RPMI7951 (cell line): ENCODE measurements at regions not wholly inside any gene's neighbourhood (a gene's known extent, or its start where the extent isn't known, plus 50 kb on each side); places are given as distances from the start of the nearest gene placed in this dataset.
"Not testable (repeated sequence)": the region's sequence is repeated elsewhere in the genome, so short reads cannot be mapped to it uniquely, and the experiment has no call there.

Source experiments
- DNase-seq: peaks from one replicate; pipeline ENCODE4 v3.0.0-alpha.2; 2012; ENCODE audit warnings: low read depth

DNA sequence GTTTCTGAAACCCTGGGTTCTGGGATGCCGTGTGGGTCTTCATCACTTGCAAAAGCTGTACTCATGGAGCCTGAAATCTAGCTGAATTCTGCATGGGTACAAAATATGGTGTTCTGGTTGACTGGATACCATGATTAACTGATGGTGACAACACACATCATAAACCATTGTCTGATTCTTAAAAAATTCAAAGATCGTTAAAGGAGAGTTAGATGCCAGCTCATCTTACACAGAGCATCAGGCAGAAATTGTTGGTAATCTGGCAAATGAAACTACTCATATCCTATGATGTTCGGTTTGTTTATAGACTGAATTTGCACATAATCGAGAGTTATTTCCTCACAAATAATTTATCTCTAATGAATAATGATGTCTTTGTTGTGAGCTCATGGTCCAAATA is 218.1 kb upstream of the PKN2 start:
- DNase-seq: no peak

DNA sequence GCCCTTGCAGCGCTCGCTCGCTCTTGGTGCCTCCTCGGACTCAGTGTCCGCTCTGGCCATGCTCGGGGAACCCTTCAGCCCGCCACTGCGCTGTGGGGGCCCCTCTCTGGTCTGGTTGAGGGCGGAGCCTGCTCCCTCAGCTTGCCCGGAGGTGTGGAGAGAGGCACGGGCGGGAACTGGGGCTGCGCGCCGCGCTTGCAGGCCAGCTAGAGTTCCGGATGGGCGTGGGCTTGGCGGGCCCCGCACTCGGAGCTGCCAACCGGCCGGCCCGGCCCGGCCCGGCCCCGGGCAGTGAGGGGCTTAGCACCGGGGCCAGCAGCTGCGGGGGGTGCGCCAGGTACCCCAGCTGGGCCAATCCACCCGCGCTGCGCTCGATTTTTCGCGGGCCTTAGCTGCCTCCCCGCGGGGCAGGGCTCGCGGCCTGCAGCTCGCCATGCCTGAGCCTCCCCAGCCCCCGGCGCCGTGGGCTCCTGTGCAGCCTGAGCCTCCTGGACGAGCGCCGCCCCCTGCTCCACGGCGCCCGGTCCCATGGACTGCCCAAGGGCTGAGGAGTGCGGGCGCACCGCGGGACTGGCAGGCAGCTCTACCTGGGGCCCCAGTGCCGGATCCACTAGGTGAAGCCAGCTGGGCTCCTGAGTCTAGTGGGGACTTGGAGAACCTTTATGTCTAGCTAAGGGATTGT is 217.0 kb upstream of the PKN2 start:
- no peak for DNase-seq

DNA sequence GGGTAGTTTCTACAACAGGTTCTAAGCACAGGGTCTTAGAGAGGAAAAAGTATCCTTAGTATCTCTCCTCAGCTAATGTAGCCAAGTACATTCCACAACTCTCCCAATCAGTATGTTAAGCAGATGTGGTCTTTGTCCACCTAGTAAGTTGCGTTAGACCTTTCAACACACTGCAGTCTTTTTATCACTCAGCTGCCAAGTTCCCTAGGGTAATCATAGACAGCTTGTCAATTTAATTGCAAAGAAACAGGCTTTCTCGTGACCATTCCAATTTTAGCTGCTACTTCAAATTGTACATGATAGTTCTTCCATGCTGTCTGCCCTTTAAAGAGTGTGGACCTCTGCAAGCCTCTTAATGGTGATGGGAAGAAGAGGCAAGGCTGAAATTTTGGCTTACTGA is 211.8 kb upstream of the PKN2 start:
- DNase-seq: no peak

DNA sequence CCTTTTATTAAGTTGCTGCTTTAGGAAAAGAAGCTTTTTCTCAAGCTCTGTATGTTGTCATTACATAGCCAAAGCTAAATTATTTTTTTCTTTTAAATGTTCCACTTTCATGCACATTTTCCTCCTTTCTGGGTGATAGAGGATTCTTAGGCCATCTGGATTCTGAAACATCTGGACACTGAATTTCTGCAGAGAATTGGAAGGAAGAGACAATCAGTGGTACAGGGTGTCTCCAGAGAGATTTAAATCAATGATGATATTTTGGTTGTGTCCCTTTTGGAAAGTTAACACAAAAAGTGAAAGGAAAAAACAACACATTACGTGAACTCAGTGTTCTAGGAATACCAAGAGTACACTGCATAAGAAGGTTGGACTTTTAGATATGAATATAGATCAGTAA is 211.4 kb upstream of the PKN2 start:
- DNase-seq: no peak

DNA sequence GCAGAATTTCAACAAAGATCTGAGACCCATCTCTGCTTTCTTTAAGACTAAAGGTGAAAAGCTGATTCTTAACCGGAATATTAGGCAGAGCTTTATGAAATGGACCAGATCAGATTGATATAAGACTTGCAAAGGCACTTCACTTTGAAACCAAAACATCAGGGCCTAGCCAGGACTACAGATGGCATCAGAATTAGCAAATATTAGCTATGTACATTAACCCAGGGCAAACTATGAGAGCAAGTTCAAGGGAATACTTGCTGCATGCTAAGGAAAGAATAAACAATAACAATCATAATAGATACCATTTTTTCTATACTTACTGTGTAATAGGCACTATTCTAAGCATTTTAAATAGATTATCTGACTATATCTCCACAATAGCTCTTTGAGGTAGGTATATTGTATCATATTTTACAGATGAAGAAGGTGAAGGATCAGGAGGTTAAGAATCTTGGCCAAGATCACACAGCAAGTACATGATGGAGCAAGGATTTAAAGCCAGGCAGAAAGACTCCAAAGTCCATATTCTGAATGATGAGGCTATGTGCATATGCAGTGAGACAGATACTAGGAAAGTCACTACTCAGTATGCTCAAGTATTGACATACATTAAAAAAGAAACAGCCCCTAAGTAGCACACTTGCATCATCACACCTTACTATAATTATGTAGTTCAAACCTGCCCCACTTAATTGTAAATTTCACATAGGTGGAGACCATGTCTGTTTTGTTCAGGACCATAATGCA is 209.3 kb upstream of the PKN2 start:
- no peak for DNase-seq

DNA sequence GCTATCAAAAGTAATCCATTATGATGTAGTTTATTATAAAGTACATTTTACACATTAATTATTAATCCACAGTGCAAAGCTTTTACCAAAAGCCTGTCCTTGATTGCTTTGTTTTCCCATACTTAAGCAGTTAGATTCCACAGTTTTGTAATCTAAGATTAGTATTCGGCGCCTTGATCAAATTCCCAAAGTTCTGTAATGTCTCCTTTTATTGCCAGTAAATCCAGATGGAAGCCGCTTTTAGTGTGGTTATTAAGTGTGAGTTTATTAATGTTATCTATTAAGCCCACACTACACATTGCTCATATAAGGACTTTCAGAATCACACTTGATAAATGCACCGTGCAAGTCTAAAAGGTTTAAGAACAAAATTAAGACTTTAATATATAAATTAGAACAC is 199.2 kb upstream of the PKN2 start:
- no peak for DNase-seq

DNA sequence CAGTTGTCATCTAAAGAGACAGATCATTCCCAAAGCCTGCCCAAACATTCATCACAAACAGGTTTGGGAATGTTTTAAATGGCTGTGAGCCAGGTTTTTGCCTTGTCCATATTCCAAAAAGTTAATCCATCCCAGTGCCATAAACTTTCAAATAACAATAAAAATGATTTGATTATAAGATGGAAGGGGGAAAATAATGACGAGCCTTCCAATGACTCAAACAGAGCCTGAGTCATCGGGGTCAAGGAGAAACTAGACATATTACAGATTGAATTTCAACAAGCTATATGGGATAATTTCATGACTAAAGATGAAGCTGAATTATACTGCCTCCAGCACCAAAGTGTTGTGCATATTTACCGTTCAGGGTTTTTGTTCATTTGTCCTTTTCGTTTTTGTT is 195.8 kb upstream of the PKN2 start:
- no peak for DNase-seq

DNA sequence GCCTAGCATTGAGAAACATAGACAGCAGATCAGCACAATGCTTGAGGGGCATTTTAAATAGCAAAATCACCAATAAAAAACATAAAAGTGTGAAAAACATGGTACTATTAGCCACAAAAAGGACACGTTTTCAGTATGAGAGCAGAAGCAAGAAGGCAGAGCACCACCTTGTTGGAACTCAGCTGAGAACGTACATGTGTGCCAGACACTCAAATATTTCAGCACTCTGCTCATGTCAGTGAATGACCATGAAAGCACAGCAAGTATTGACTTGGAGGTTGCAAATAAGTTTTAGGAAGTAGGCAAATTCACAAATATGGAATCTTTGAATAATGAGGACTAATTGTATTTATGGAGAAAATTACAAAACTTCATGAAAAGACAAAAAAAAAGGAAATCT is 193.4 kb upstream of the PKN2 start:
- DNase-seq: no peak

DNA sequence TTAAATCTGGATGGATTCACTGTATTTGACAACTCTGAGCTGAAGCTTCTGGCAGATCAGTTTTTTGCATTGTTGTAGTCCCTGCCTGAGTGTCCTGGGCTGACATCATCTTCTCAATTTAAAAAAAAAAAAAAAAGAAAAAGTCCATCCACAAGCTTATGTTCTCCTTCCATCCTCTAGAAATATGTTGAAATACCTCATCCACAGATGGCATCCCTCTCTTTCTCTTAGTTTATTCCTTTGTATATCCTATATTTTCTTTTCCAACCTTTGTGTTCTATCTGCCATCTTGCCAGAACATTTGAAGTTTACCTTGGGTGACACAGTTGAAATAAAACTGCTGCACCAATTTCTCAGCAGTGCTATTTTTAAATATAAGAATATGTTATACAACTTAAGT is 184.4 kb upstream of the PKN2 start:
- no peak for DNase-seq

DNA sequence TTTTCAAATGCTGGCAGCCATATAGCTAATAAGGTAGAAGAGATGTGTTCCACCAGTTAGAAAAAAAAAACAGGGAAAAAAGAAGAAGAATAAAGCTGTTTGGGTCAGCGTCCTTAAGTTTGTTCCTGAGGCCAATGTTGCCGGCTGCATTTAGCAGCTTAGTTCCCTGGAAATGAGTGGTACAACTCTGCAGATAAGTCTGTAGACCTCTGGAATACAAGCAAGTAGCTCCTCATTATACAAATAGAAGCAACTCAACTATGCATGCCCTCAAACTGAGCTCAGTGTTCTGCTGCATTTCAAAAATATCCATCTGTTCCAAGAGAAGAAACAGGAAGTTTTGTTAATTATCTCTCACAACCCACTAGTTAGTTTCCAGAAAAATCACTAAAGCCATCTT is 181.2 kb upstream of the PKN2 start:
- DNase-seq: no peak

DNA sequence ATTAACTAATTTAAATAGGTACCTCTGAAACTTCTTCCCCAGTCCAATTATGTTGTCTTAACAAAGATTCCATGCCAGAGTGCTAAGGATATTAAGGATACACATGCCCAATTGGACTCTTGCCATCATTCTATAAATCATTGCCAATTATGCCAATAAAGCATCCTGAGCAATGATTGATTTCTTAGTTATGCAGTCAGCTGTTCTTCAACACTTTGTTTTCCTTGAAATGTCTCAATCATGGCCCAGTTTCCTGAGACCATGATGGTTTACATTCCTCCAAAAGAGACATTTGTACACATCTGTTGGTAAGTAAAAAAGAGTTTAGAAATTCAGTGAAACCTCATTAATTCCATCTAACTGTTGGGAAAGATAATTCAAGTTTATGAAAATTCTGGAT is 180.4 kb upstream of the PKN2 start:
- no peak for DNase-seq

DNA sequence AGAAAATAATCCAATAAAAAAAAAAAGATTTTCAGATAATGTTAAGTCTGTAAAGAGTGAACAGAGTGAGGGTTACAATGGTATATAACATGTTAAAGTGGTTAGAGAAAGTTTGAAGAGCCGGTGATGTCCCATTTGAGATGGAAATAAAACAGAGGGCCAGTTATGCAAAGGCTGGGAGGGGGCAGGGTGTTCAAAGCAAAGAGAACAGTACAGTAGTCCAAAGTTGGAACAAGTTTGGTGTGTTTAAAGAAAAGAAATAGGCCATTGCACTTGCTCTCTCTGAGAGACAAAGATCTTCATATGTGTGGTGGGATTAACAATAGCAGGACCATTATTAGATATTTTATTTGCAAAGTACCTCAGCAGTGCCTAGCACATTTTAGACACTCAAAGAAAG is 179.5 kb upstream of the PKN2 start:
- DNase-seq: no peak

DNA sequence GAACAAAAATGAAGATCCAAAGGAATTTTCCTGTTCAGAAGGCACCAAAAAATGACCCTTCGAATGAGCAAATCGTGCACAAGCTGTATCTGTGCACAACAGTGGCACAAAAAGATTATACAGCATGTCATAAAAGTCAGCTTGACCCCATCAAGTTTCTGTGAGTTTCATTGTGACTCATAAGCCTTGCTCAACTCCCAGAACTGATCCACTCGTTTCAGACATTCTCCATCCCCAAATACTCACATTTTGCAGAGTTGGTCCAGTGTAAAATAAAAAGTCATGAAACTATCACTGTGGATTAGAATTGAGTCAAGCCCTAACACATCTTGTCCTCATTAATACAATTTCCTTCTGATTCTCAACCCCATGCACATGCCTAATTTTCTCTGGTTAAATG is 174.7 kb upstream of the PKN2 start:
- no peak for DNase-seq

DNA sequence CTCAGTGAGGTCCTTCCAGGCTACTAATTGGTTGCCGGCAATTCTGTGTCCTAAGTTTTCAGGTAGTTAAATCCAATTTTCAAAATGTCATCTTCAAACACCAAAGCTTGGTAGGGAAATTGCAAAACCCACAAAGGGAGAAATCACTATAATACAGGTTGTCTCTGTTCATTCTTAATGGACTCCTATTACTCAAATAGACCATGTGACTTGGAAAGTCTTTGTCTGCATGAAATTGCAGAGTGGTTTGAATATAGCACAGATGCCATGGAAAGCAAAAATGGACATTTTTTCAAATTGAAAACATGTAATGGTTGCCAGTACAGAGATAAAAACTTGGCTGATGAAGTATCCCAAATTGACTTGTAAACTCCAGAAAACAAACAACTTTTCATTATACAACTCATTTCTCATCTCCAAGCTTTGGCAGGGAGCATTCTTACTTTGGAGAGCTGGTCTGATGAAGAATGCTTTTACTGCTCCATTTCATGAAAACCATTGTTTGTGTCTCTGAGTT is 169.5 kb upstream of the PKN2 start:
- DNase-seq: no peak

DNA sequence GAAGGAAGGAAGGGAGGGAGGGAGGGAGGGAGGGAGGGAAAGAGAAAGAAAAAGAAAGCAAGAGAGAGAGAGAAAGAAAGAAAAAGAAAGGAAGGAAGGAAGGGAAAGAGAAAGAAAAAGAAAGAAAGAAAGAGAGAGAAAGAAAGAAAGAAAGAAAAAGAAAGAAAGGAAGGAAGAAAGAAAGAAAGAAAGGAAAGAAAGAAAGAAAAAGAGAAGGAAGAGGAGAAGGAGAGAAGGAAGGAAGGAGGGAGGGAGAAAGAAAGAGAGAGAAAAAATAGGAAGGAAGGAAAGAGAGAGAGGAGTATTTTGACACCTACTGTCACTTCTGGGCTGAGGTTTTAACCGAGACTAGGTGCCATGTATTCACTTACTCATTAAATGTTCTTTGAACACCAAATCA is 166.6 kb upstream of the PKN2 start:
- DNase-seq: not testable (repeated sequence)

DNA sequence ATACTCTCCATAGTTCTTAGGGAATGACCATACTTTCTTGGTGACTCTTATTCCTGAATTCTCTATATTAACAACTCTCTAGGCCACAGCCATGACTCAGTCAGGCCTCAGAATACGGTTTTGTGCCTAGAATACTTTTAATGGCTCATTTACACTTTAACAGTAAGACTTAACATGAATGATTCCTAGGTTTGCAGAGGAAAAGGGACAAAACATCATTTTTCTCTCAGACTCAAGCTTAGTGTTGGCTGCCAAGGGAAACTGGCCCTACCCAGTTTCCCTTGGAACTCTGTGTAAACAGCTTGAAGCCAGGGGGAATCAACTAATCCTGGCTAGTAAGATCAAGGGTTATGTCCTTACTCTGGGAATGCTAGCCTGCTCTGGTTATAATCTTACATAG is 164.9 kb upstream of the PKN2 start:
- peak; percentile 19 for DNase-seq

DNA sequence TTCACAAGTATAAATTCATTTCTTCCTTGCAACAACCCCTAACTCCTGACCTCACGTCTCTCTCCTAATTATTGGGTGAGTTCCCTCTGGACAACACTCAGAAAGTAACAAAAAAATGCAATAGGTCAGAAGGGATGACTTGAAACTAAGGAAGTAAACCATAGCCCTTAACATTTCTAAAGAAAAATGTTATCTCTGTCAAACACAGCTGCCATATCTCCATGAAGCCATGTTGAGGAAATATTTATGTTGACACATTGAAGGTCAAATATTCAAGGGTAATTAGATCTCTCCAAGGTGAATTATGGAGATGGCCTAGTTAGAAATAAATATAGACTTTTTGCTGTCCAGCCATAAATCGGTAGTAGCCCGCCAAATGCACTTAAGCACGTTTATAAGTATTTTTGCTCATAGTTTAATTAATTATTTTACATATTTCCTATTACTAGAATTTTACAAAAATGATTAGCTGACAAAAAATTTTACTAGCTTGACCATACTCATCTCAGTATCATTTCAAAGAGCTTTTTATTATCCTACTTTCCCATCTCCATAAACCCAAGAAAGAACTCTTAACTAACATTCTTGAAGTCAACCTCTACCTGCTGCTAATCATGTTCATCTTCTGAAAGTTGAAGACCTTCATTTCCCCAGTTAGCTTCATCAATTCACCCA is 160.1 kb upstream of the PKN2 start:
- no peak for DNase-seq

DNA sequence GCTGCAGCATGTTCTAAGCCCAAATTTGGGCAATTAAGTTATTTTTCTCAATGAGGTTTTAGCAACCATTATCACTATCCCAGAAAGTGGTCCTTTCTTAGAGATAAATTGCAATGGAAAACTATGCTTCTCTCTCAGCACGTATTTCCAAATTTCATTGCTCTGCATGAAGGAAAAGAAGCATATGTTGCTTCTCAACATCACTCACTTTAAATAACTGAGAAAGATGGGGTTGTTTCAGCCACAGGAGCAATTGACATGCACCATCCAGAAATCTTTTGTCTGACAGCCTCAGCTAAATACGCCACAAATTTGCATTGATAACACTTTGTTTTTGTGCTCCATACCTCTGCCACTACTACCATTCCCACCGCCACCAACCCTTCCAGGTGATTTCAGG is 157.6 kb upstream of the PKN2 start:
- DNase-seq: no peak

DNA sequence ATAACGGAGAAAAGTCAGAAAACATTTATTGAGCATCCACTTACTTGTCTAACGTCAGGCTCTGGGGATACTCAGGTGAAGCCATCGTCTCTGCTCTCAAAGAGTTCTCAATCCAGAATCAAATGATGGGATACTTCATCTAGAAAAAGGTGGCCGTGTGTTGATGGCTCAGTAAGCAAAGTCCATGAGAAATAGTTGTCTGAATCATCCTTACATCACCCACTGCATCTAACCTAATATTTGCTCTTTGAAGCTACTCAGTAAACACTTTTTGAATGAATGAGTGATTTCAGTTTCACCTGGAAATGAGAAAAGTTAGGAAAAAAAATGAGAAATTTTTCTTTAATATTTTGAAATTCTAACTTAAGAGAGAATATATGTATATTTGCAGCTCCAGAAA is 155.3 kb upstream of the PKN2 start:
- DNase-seq: no peak

DNA sequence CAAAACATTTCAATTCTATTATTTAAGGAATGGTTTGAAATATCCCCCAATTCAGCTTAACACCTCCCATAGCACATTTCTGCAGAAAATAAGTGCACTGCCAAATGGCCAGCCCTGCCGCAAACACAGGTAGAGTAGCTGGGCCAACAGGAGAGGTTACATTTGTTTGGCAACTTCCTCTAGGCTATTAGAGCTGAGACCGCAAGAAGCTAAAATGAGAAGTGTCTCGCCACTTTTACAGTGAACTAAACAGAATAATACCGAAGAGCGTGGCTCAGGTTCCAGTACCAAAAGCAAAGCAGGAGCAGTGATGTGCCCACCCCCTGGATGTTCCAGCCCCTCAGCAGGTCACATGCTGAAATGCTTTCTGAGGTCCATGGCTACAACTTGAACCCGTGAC is 154.5 kb upstream of the PKN2 start:
- no peak for DNase-seq

DNA sequence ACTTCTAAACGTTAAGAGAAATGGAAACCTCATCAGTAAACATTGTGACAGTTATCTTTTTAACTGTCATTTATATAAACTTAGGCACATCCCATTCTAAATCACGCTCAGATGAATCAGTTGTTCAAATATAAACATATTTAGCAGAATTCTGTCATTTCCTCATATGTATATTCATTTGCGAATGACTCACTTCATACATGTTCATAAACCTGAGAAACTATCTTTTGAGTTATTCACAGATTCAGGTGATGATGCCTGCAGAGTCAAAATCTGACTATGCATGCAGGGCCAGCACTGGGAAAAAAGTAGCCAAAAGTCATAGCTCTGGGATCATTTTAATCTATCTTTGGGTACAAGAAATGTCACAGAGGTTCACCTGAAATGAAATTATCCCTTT is 153.8 kb upstream of the PKN2 start:
- DNase-seq: no peak

DNA sequence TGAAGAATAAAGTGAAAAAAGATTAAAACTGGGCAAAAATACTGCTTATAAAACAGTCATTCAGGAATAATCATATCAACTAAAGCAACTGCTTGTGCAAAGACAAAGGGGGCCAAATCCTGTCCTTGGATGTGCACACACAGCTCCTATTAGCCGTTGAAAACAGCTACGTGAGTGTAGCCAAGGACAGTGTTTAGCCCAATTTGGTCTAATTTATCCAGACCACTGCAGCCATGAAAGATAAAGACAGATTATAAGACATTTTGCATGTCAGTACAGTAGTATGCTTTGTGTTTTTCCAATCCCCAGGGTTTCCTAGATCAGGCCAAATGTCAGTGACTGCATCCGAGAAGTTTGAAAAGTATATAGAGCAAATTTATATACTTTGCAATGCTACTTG is 146.3 kb upstream of the PKN2 start:
- no peak for DNase-seq
